ENCODE measurements at regions not wholly inside any gene's neighbourhood (a gene's known extent, or its start where the extent isn't known, plus 50 kb on each side); places are given as distances from the start of the nearest gene placed in this dataset.

GRCh38 chr5:125785407-125785806 is 637.8 kb upstream of the GRAMD2B start:
- Histone ChIP-seq H3K27me3 (ENCODE audit: low read depth) (no peaks in the 10 kb centered on the region), H3K4me1 (no peaks in the 10 kb centered on the region), H3K4me3 (no peak overlapping the region), H3K9me3 (no peaks in the 10 kb centered on the region), H3K36me3 (replicated peaks) (no peaks in the 10 kb centered on the region)
- in situ Hi-C loops (cut with MboI; ENCODE audit: low sequenced_read_pairs), result no loop called here
- DNase-seq (ENCODE audit: low spot score in 2 of 2), result no peak

- H3K9me3 ChIP-seq, result no peaks in the 10 kb centered on the region
- H3K4me1 ChIP-seq, result no peaks in the 10 kb centered on the region
- H3K27me3 ChIP-seq (ENCODE audit: low read depth), result no peaks in the 10 kb centered on the region
- no peak for DNase-seq (ENCODE audit: low spot score in 2 of 2)
- in situ Hi-C loops (cut with MboI; ENCODE audit: low sequenced_read_pairs), result no loop called here
- no peak overlapping the region for H3K4me3 ChIP-seq
- no peaks in the 10 kb centered on the region for H3K36me3 ChIP-seq (replicated peaks)
Observed at GRCh38 chr5:125786021-125786420, 637.2 kb upstream of the GRAMD2B start.

- no peaks in the 10 kb centered on the region for H3K4me1 ChIP-seq
- H3K36me3 ChIP-seq (replicated peaks), result no peaks in the 10 kb centered on the region
- no peak for DNase-seq (ENCODE audit: low spot score in 2 of 2)
- no peak overlapping the region for H3K4me3 ChIP-seq
- H3K9me3 ChIP-seq, result no peaks in the 10 kb centered on the region
- in situ Hi-C loops (cut with MboI; ENCODE audit: low sequenced_read_pairs), result no loop called here
- no peaks in the 10 kb centered on the region for H3K27me3 ChIP-seq (ENCODE audit: low read depth)
Observed at GRCh38 chr5:125793470-125793869, 629.7 kb upstream of the GRAMD2B start.

DNA sequence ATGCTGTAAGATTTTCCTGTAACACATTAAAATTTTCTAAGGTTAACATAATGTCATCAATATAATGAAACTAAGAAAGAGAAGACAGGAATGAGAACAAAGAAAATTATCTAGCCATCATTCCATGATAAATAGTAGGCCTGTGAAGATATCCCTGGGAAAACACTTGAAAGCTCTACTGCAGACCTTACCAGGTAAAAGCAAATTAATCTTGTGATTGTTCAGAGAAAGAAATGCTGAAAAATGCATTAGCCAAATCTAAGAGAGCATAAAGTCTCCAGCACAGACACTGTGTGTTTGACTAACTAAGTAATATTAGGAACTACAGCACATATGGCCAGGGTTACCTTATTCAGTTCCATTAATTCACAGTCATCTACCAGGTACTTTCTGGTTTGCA is 628.3 kb upstream of the GRAMD2B start:
- Histone ChIP-seq H3K4me3 (no peak overlapping the region), H3K27me3 (ENCODE audit: low read depth) (no peaks in the 10 kb centered on the region)
- in situ Hi-C loops (cut with MboI; ENCODE audit: low sequenced_read_pairs), result no loop called here

DNA sequence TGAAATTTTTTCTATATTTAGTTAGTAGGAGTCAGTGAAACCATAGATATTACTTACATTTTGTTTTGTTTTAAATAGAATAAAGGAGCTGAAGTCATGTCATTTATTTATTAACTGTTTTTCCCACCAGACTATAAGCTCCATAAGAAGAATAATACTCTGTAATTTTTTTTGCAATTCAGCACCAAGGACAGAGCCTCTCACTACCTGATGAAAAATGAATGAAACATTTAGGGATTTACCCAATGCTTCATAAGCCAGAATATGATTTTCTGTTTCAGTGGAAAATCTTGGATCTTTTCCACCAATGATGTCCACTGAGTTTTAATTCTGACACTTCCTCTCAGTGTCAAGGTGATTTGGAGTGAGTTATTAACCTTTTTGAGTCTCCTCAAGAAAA is 624.9 kb upstream of the GRAMD2B start:
- Histone ChIP-seq H3K4me3 (no peak overlapping the region), H3K4me1 (no peaks in the 10 kb centered on the region), H3K27me3 (ENCODE audit: low read depth) (0 out of 2 replicates have a peak, but pooled peaks cover 3% of the 10 kb centered on the region), H3K9me3 (no peaks in the 10 kb centered on the region), H3K36me3 (replicated peaks) (no peaks in the 10 kb centered on the region)
- in situ Hi-C loops (cut with MboI; ENCODE audit: low sequenced_read_pairs), result no loop called here
- peak; percentile 12 to 18 for DNase-seq (ENCODE audit: low spot score in 2 of 2)

More for the DNA sequence above, 628.3 kb upstream of the GRAMD2B start:
- DNase-seq (ENCODE audit: low spot score in 2 of 2), result no peak
- Histone ChIP-seq H3K4me1 (no peaks in the 10 kb centered on the region), H3K9me3 (no peaks in the 10 kb centered on the region), H3K36me3 (replicated peaks) (no peaks in the 10 kb centered on the region)

DNA sequence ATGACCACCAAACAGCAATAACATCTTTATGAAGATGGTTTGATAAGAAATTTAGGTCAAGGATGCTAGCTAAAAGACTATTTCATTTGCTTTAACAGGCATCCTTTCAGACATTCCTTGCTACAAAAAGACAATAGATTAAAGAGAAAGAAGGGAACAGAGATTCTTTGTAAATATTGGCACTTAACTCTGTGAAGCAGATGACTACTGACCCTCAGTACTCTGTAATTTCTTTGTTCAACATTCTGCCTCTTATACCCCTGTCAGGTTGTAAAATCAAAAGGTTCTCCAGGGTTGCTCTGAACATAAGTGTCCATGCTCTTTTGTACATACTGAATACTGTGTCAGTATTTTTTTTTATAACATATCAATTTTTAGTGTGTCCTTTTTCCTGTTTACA is 610.6 kb upstream of the GRAMD2B start:
- Histone ChIP-seq H3K4me3 (no peak overlapping the region), H3K27me3 (ENCODE audit: low read depth) (no peaks in the 10 kb centered on the region), H3K4me1 (no peaks in the 10 kb centered on the region), H3K9me3 (no peaks in the 10 kb centered on the region), H3K36me3 (replicated peaks) (no peaks in the 10 kb centered on the region)
- no peak for DNase-seq (ENCODE audit: low spot score in 2 of 2)
- in situ Hi-C loops (cut with MboI; ENCODE audit: low sequenced_read_pairs), result no loop called here

- Histone ChIP-seq H3K36me3 (replicated peaks) (no peaks in the 10 kb centered on the region), H3K9me3 (no peaks in the 10 kb centered on the region), H3K4me1 (no peaks in the 10 kb centered on the region), H3K27me3 (ENCODE audit: low read depth) (no peaks in the 10 kb centered on the region), H3K4me3 (no peak overlapping the region)
- in situ Hi-C loops (cut with MboI; ENCODE audit: low sequenced_read_pairs), result no loop called here
- no peak for DNase-seq (ENCODE audit: low spot score in 2 of 2)
Observed at GRCh38 chr5:125813221-125813974, 609.8 kb upstream of the GRAMD2B start.

- in situ Hi-C loops (cut with MboI; ENCODE audit: low sequenced_read_pairs), result no loop called here
- H3K4me3 ChIP-seq, result no peak overlapping the region
- H3K4me1 ChIP-seq, result no peaks in the 10 kb centered on the region
- no peaks in the 10 kb centered on the region for H3K36me3 ChIP-seq (replicated peaks)
- no peaks in the 10 kb centered on the region for H3K27me3 ChIP-seq (ENCODE audit: low read depth)
- no peak for DNase-seq (ENCODE audit: low spot score in 2 of 2)
- no peaks in the 10 kb centered on the region for H3K9me3 ChIP-seq
Observed at GRCh38 chr5:125814119-125814518, 609.1 kb upstream of the GRAMD2B start.

DNA sequence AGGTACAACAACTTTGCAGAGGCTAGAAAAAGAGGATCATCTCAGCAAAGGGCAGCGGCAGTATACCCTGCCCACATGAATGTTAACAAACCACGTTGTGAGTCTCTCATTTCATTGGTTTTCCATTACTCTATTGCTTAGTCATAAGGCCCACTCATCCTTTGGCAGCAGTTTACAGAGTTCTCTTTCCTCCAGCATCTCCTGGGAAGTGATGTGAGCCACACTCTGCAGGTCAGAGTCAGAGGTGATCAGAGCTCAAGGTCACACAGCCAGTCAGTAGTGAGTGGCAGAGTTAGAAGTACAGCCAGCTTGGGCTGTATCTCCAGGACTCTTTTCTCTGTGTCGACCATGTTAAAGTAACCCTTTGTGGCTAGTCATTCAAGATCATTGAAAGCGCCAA is 599.6 kb upstream of the GRAMD2B start:
- no peak for DNase-seq (ENCODE audit: low spot score in 2 of 2)
- Histone ChIP-seq H3K4me1 (no peaks in the 10 kb centered on the region), H3K27me3 (ENCODE audit: low read depth) (no peaks in the 10 kb centered on the region), H3K9me3 (no peaks in the 10 kb centered on the region), H3K4me3 (no peak overlapping the region), H3K36me3 (replicated peaks) (no peaks in the 10 kb centered on the region)
- in situ Hi-C loops (cut with MboI; ENCODE audit: low sequenced_read_pairs), result no loop called here

DNA sequence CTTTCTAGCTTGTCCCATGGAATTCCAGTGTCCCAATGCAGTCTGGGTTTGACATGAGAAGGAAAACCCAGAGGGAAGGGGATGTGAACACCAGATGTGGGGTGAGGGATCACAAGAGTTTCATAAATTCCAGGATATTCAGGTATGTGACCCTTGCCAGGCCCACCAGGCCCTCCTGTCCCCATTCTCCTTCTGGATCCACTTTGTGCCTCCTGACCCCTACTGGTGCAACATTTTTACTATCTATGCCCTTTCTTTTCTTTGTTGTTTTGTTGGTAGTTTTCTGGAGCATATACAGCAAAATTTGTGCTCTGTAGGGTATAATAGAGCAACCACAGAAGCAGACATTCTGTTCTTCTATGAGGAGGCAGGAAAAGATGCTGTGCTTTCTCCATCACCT is 597.0 kb upstream of the GRAMD2B start:
- no peak for DNase-seq (ENCODE audit: low spot score in 2 of 2)
- Histone ChIP-seq H3K36me3 (replicated peaks) (no peaks in the 10 kb centered on the region), H3K9me3 (no peaks in the 10 kb centered on the region), H3K27me3 (ENCODE audit: low read depth) (no peaks in the 10 kb centered on the region), H3K4me3 (no peak overlapping the region), H3K4me1 (no peaks in the 10 kb centered on the region)
- in situ Hi-C loops (cut with MboI; ENCODE audit: low sequenced_read_pairs), result no loop called here

- Histone ChIP-seq H3K27me3 (ENCODE audit: low read depth) (no peaks in the 10 kb centered on the region), H3K4me1 (no peaks in the 10 kb centered on the region), H3K36me3 (replicated peaks) (no peaks in the 10 kb centered on the region), H3K4me3 (no peak overlapping the region), H3K9me3 (no peaks in the 10 kb centered on the region)
- DNase-seq (ENCODE audit: low spot score in 2 of 2), result no peak
- in situ Hi-C loops (cut with MboI; ENCODE audit: low sequenced_read_pairs), result no loop called here
Observed at GRCh38 chr5:125829349-125829748, 593.9 kb upstream of the GRAMD2B start.

DNA sequence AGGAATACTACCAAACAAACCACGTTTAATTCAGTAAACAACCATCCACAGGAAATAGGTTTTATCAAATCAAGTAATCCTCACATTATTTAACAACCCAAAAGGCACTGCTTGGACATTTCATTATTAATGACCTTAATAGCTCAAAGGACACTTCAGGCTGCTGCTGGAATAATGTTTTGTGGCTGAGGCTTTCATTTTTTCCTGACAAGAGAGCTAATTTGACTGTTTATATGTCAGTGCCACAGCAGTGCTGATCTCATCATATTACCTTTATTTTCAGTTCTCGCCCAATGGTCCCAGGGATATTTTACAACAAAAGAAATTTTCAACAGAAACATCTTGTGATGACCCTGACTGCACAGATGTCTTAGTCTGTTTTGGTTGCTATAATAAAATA is 589.8 kb upstream of the GRAMD2B start:
- in situ Hi-C loops (cut with MboI; ENCODE audit: low sequenced_read_pairs), result no loop called here
- Histone ChIP-seq H3K4me3 (no peak overlapping the region), H3K9me3 (no peaks in the 10 kb centered on the region), H3K4me1 (no peaks in the 10 kb centered on the region), H3K27me3 (ENCODE audit: low read depth) (no peaks in the 10 kb centered on the region), H3K36me3 (replicated peaks) (no peaks in the 10 kb centered on the region)
- no peak for DNase-seq (ENCODE audit: low spot score in 2 of 2)

DNA sequence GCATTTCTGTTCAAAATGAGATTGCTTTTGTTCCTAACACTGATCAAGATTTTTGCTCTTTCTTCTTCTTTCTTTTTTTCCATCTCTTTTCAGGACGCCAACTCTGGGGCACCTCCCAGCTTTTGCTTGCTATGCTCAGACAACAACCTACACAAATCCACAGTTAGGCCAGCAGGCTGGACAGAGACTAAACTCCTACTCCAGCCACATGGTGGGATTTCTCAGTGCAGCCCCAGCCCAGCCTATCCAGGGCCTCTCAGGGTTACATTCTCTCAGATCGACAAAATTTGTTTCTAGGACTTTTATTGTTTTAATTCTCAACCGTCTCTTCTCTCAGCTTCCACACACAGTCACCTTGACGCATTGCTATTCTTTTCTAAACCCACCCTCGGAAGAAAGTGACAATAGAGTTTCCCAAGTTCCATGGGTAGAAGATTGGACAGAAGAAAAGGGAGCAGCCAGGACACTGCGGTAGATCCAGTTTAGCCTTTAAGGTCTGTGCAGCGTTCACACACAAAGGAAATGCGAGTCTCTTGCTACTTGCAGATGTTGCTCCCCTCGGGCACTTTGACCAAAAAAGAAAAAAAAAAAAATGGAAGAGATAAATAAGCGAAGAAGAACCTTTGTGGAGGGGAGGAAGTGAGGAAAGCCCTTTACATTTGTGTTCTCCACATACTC is 588.6 kb upstream of the GRAMD2B start:
- Histone ChIP-seq H3K9me3 (no peaks in the 10 kb centered on the region), H3K4me1 (no peaks in the 10 kb centered on the region), H3K27me3 (ENCODE audit: low read depth) (no peaks in the 10 kb centered on the region), H3K36me3 (replicated peaks) (no peaks in the 10 kb centered on the region), H3K4me3 (no peak overlapping the region)
- DNase-seq (ENCODE audit: low spot score in 2 of 2), result no peak
- in situ Hi-C loops (cut with MboI; ENCODE audit: low sequenced_read_pairs), result no loop called here

DNA sequence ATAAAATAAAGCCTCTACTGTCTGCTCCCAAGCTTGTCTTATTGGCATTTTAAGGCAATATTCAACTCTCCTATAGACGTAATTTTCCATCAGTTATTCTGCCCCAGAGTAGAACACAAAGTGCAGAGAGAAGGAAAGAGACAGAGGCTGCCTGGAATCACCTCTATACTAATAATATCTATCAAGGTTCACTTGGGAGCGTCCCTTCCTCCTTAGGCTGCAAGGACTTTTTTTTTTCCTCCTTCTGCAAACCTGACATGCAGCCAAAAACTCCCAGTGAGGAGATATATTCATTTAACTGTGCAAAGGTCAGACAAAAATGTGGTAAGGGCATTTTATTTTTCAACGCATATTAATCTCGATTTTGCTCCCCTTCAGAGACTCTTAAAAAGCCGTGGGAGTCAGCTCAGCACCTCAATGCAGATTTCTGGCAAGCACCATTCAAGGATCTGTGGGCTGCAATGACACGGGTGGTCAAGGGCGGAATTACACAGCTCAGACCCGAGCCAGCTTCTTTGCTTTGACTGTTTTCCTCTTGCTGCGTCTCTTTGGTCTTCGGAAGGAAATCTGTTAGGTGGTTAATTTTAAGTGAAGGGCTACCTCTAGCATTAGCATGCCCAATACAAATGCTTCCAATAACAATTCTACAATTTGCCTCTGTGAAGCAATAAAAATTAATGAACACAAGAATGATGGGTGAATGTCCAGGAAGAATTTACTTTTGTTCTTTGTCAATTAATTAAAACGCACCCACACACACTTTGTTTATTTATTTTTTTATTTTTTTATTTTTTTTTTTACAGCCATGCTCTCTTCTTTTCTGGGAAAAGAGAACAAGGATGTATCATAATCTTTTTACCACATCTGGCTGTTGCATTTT is 587.7 kb upstream of the GRAMD2B start:
- Histone ChIP-seq H3K4me1 (no peaks in the 10 kb centered on the region), H3K4me3 (no peak overlapping the region), H3K9me3 (no peaks in the 10 kb centered on the region), H3K27me3 (ENCODE audit: low read depth) (no peaks in the 10 kb centered on the region), H3K36me3 (replicated peaks) (no peaks in the 10 kb centered on the region)
- in situ Hi-C loops (cut with MboI; ENCODE audit: low sequenced_read_pairs), result no loop called here
- DNase-seq (ENCODE audit: low spot score in 2 of 2), result peak; percentile 32 to 58

All from HAP-1 (cell line).